H1 (cell line): ENCODE measurements at regions not wholly inside any gene's neighbourhood (a gene's known extent, or its start where the extent isn't known, plus 50 kb on each side); places are given as distances from the start of the nearest gene placed in this dataset.

Experiments used
- BCL11A ChIP-seq, 2 experiments: IDR thresholded peaks; one replicate each; pipeline ENCODE4 v1.6.1; 2011; ENCODE audit warnings: low read depth in 2 of 2, low read length in 2 of 2, mild to moderate bottlenecking in 2 of 2
- CBX8 ChIP-seq: fragments of 300-800, 300-1000 bp; sonication (generic); IDR thresholded peaks from 2 replicates; pipeline ENCODE4 v1.7.1; 2016; ENCODE audit warnings: low read depth, low read length, borderline replicate concordance
- CHD2 ChIP-seq: IDR thresholded peaks from 2 replicates; pipeline ENCODE4 v1.6.1; 2012; ENCODE audit warnings: low read length, improper control_type of control experiment
- CHD7 ChIP-seq: fragments of 300-600 bp; sonication (generic); IDR thresholded peaks from 2 replicates; pipeline ENCODE4 v1.7.1; 2012; ENCODE audit warnings: low read length, moderate library complexity, mild to moderate bottlenecking, inconsistent platforms; ENCODE audit not compliant: insufficient replicate concordance
- CTBP2 ChIP-seq: IDR thresholded peaks from 2 replicates; pipeline ENCODE4 v1.7.0; 2011; ENCODE audit warnings: borderline replicate concordance, mild to moderate bottlenecking, moderate library complexity, mixed read lengths, low read length; ENCODE audit not compliant: insufficient read depth, insufficient read length
- FOSL1 ChIP-seq: IDR thresholded peaks from 2 replicates; pipeline ENCODE4 v1.6.1; 2011; ENCODE audit warnings: mild to moderate bottlenecking, low read depth, low read length, moderate library complexity; ENCODE audit not compliant: insufficient read depth
- JUN ChIP-seq: IDR thresholded peaks from 2 replicates; pipeline ENCODE4 v1.6.1; 2011; ENCODE audit warnings: low read depth, mild to moderate bottlenecking, improper control_type of control experiment, low read length
- MAFK ChIP-seq: IDR thresholded peaks from 2 replicates; pipeline ENCODE4 v1.6.1; 2012; ENCODE audit warnings: low read depth, mild to moderate bottlenecking, improper control_type of control experiment, low read length
- POLR2A ChIP-seq, 2 experiments: IDR thresholded peaks; 1 replicate in 1 of 2; 2 replicates in 1 of 2; pipeline ENCODE4 v1.6.1; 2011; ENCODE audit warnings: low read depth in 2 of 2, low read length in 2 of 2, mild to moderate bottlenecking in 2 of 2; ENCODE audit errors: control extremely low read depth in 1 of 2
- POLR2AphosphoS5 ChIP-seq: IDR thresholded peaks from 2 replicates; pipeline ENCODE4 v1.6.1; 2011; ENCODE audit warnings: low read depth, low read length
- RBBP5 ChIP-seq: IDR thresholded peaks from 2 replicates; pipeline ENCODE4 v1.7.1; 2012; ENCODE audit warnings: low read depth, mild to moderate bottlenecking, inconsistent platforms, low read length, moderate library complexity, borderline replicate concordance
- SP1 ChIP-seq: IDR thresholded peaks from 2 replicates; pipeline ENCODE4 v1.6.1; 2011; ENCODE audit warnings: low read depth, low read length
- TF ChIP-seq, protein P1 (sequence below): IDR thresholded peaks from 2 replicates; pipeline ENCODE4 v1.6.1; 2012; ENCODE audit warnings: inconsistent platforms

- TF ChIP-seq CHD7 (no peak), POLR2A (IDR thresholded peaks at IDR 0.05; ENCODE audit: control extremely low read depth in 1 of 2, low read depth in 2 of 2, low read length in 2 of 2) (no peak), POLR2AphosphoS5 (no peak), MAFK (no peak), RBBP5 (no peak), CHD2 (no peak), CBX8 (no peak), FOSL1 (no peak), SP1 (no peak), JUN (no peak), CTBP2 (no peak), BCL11A (IDR thresholded peaks at IDR 0.05; ENCODE audit: low read depth in 2 of 2, low read length in 2 of 2) (no peak)
- TF ChIP-seq, protein P1, sequence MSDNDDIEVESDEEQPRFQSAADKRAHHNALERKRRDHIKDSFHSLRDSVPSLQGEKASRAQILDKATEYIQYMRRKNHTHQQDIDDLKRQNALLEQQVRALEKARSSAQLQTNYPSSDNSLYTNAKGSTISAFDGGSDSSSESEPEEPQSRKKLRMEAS = no peak
These were observed 73.4 kb upstream of the SLC44A1 start (continued) for GRCh38 chr9:105171076-105171475.
